PC-9 (cell line): ENCODE measurements at regions not wholly inside any gene's neighbourhood (a gene's known extent, or its start where the extent isn't known, plus 50 kb on each side); places are given as distances from the start of the nearest gene placed in this dataset.

ENCODE experiments used
- EZH2 ChIP-seq: fragments of 200-600 bp; sonication (generic); IDR thresholded peaks from 2 replicates; pipeline ENCODE4 v1.8.0; 2017; ENCODE audit warnings: antibody characterized with exemption, low read depth
- TF ChIP-seq, protein P1 (sequence below): fragments of 200-600 bp; sonication (generic); conservative IDR thresholded peaks from 2 replicates; pipeline ENCODE4 v1.6.1; 2017; ENCODE audit warnings: mixed run types, antibody characterized with exemption, mild to moderate bottlenecking, moderate library complexity

DNA sequence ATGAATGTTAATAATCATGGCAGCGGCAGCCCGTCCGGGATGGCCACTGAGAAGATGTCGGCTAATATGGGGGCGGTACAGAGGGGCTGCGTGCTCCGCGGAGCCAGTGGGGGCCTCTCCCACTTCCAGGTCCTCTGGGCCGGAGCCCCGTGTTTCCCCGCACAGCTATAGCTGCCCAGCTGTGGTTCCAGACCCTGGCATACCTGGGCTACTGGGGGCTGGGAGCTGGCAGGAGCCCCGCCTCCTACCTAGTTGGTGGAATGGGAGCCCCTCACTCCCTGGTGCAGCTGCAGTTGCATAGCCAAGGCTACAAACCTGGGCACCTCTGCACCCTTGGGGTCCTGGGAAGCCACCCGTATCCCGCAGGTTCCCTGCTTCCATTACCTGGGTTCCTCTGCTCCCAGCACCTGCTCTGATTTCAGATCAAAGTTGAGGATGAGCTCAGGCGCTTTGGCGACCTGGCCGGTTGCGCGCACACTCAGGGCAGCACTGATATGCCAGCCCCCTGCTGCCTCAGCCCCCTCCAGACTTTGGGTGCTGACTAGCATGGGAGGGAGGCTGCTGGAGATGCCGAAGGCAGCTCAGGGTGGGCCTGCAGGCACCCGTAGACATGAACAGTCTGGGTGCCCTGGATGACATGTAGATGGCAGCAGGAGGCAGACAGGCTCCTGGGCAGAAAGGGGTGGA is 236.5 kb upstream of the SEMA3D start:
- TF ChIP-seq, protein P1, sequence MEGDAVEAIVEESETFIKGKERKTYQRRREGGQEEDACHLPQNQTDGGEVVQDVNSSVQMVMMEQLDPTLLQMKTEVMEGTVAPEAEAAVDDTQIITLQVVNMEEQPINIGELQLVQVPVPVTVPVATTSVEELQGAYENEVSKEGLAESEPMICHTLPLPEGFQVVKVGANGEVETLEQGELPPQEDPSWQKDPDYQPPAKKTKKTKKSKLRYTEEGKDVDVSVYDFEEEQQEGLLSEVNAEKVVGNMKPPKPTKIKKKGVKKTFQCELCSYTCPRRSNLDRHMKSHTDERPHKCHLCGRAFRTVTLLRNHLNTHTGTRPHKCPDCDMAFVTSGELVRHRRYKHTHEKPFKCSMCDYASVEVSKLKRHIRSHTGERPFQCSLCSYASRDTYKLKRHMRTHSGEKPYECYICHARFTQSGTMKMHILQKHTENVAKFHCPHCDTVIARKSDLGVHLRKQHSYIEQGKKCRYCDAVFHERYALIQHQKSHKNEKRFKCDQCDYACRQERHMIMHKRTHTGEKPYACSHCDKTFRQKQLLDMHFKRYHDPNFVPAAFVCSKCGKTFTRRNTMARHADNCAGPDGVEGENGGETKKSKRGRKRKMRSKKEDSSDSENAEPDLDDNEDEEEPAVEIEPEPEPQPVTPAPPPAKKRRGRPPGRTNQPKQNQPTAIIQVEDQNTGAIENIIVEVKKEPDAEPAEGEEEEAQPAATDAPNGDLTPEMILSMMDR: no peak
- no peak for TF ChIP-seq EZH2
